ENCODE measurements at regions not wholly inside any gene's neighbourhood (a gene's known extent, or its start where the extent isn't known, plus 50 kb on each side); places are given as distances from the start of the nearest gene placed in this dataset.

DNA sequence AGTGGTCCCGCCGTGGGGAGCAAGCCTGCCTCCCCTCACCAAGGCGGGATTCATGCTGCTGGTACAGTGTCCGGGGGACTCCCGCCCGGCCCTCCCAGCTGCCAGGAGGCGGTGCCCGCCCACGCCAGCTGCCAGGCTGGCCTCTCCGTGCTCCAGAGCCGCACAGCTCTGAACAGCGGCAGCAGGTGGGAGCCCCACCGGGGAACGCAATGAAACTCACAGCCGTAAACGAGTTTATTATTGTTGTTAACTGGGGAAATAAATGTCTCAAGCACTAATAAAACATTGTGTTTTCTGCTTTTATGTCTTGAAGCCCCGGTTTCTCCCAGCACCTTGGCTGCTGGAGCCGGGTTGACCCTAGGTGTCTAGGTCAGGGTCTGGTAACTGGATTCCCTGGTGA, 317.7 kb upstream of the TLE3 start:
- POLR2A ChIA-PET = no interaction called here
- Histone ChIP-seq H2AFZ (ENCODE audit: low read length) (no peak overlapping the region), H3K4me3 (ENCODE audit: low read depth, low read length, poor library complexity, severe bottlenecking) (no peak overlapping the region), H3K36me3 (ENCODE audit: insufficient read depth, low read length) (no peaks in the 10 kb centered on the region), H3K9me2 (ENCODE audit: insufficient read depth, low read length) (no peaks in the 10 kb centered on the region), H3K79me2 (ENCODE audit: insufficient read depth, low read depth, low read length) (no peaks in the 10 kb centered on the region), H3K4me1 (ENCODE audit: insufficient read depth, low read length, poor library complexity, severe bottlenecking) (no peaks in the 10 kb centered on the region), H3K27ac (ENCODE audit: low read depth, low read length, poor library complexity, severe bottlenecking) (no peak overlapping the region), H3K9me3 (ENCODE audit: low read length) (no peaks in the 10 kb centered on the region), H4K20me1 (ENCODE audit: insufficient read depth, low read length) (no peaks in the 10 kb centered on the region), H3K4me2 (ENCODE audit: low read length) (no peak overlapping the region)
- TF ChIP-seq, protein P1, sequence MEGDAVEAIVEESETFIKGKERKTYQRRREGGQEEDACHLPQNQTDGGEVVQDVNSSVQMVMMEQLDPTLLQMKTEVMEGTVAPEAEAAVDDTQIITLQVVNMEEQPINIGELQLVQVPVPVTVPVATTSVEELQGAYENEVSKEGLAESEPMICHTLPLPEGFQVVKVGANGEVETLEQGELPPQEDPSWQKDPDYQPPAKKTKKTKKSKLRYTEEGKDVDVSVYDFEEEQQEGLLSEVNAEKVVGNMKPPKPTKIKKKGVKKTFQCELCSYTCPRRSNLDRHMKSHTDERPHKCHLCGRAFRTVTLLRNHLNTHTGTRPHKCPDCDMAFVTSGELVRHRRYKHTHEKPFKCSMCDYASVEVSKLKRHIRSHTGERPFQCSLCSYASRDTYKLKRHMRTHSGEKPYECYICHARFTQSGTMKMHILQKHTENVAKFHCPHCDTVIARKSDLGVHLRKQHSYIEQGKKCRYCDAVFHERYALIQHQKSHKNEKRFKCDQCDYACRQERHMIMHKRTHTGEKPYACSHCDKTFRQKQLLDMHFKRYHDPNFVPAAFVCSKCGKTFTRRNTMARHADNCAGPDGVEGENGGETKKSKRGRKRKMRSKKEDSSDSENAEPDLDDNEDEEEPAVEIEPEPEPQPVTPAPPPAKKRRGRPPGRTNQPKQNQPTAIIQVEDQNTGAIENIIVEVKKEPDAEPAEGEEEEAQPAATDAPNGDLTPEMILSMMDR (conservative IDR thresholded peaks at IDR 0.05; ENCODE audit: low read length) = no peak
- TF ChIP-seq EZH2phosphoT487 (IDR thresholded peaks at IDR 0.05; ENCODE audit: borderline replicate concordance, low read depth, low read length) = no peak
- CTCF ChIA-PET (ENCODE audit: unreplicated experiment) = no interaction called here
- BruUV-seq (replicated peaks) = no TSS peak
- DNase-seq (ENCODE audit: low spot score) = no peak
- intact Hi-C loops (cut with micrococcal nuclease; ENCODE audit: unreplicated experiment) = no loop called here

DNA sequence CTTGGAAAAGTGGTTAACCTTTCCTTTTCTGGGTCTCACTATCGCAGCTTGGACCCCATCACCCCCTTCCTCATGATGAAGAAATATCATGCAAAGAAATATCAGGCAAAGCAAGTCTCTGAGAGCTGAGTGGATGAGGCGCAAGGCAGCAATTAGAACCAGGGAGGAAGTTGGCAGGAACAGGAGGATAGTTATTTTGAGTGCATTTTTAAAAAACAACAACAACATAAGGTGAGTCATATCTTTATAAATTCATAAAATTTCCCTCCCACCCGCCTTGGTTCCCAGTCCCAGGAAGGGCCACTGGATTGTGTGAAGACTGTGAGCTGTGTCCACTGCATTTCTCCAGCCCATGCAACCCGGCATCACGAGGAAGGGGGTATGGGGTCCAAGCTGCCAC, 316.9 kb upstream of the TLE3 start:
- no peak overlapping the region for H3K4me2 ChIP-seq (ENCODE audit: low read length)
- no peak for DNase-seq (ENCODE audit: low spot score)
- no peak overlapping the region for H2AFZ ChIP-seq (ENCODE audit: low read length)
- TF ChIP-seq EZH2phosphoT487 (IDR thresholded peaks at IDR 0.05; ENCODE audit: borderline replicate concordance, low read depth, low read length) = no peak
- TF ChIP-seq, protein P1 (conservative IDR thresholded peaks at IDR 0.05; ENCODE audit: low read length) = no peak
- no peak overlapping the region for H3K4me3 ChIP-seq (ENCODE audit: low read depth, low read length, poor library complexity, severe bottlenecking)
- no peaks in the 10 kb centered on the region for H3K36me3 ChIP-seq (ENCODE audit: insufficient read depth, low read length)
- intact Hi-C loops (cut with micrococcal nuclease; ENCODE audit: unreplicated experiment) = no loop called here
- no peaks in the 10 kb centered on the region for H3K9me3 ChIP-seq (ENCODE audit: low read length)
- H3K9me2 ChIP-seq (ENCODE audit: insufficient read depth, low read length) = no peaks in the 10 kb centered on the region
- ChIA-PET POLR2A (no interaction called here), CTCF (ENCODE audit: unreplicated experiment) (no interaction called here)
- no TSS peak for BruUV-seq (replicated peaks)
- no peaks in the 10 kb centered on the region for H3K79me2 ChIP-seq (ENCODE audit: insufficient read depth, low read depth, low read length)
- H3K27ac ChIP-seq (ENCODE audit: low read depth, low read length, poor library complexity, severe bottlenecking) = no peak overlapping the region
- H3K4me1 ChIP-seq (ENCODE audit: insufficient read depth, low read length, poor library complexity, severe bottlenecking) = no peaks in the 10 kb centered on the region
- no peaks in the 10 kb centered on the region for H4K20me1 ChIP-seq (ENCODE audit: insufficient read depth, low read length)

DNA sequence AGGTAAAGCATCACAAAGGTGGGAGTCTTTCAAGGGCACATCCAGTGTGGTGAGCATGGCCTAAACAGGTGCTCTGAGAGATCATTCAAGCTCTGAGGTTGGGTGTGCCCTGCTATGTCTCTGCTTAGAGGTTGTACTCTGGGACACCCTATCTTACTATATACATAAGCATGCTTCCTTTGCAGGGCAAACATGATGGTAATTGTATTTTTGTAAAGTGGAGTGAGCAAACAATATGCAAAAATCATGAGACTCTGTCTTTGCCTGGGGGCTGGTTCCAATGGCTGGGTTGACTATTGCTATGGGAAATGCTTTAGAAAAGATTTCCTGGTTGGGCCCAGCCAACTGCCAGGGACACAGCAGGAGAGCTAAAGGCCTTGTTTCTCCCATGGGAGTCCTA, 315.1 kb upstream of the TLE3 start:
- Histone ChIP-seq H3K79me2 (ENCODE audit: insufficient read depth, low read depth, low read length) (no peaks in the 10 kb centered on the region), H3K4me2 (ENCODE audit: low read length) (no peak overlapping the region), H3K9me2 (ENCODE audit: insufficient read depth, low read length) (no peaks in the 10 kb centered on the region), H3K4me3 (ENCODE audit: low read depth, low read length, poor library complexity, severe bottlenecking) (no peak overlapping the region), H2AFZ (ENCODE audit: low read length) (no peak overlapping the region), H3K4me1 (ENCODE audit: insufficient read depth, low read length, poor library complexity, severe bottlenecking) (no peaks in the 10 kb centered on the region), H4K20me1 (ENCODE audit: insufficient read depth, low read length) (no peaks in the 10 kb centered on the region), H3K36me3 (ENCODE audit: insufficient read depth, low read length) (no peaks in the 10 kb centered on the region), H3K27ac (ENCODE audit: low read depth, low read length, poor library complexity, severe bottlenecking) (no peak overlapping the region), H3K9me3 (ENCODE audit: low read length) (no peaks in the 10 kb centered on the region)
- intact Hi-C loops (cut with micrococcal nuclease; ENCODE audit: unreplicated experiment) = no loop called here
- TF ChIP-seq, protein P1 (conservative IDR thresholded peaks at IDR 0.05; ENCODE audit: low read length) = no peak
- TF ChIP-seq EZH2phosphoT487 (IDR thresholded peaks at IDR 0.05; ENCODE audit: borderline replicate concordance, low read depth, low read length) = no peak
- ChIA-PET POLR2A (no interaction called here), CTCF (ENCODE audit: unreplicated experiment) (no interaction called here)
- no TSS peak for BruUV-seq (replicated peaks)
- DNase-seq (ENCODE audit: low spot score) = no peak

Data from OCI-LY7 (cell line).